ENCODE measurements at regions not wholly inside any gene's neighbourhood (a gene's known extent, or its start where the extent isn't known, plus 50 kb on each side); places are given as distances from the start of the nearest gene placed in this dataset.

GRCh38 chr4:152269448-152270191 lies 266.3 kb downstream of the FBXW7 start:
- TF ChIP-seq CTCF (conservative IDR thresholded peaks at IDR 0.05; ENCODE audit: low read depth), result no peak
- CTCF ChIA-PET, result no interaction called here
- no peak for DNase-seq (ENCODE audit: low spot score)
- H3K27ac ChIP-seq, result no peak overlapping the region
- POLR2A ChIA-PET (ENCODE audit: low non-redundant PET), result no interaction called here

DNA sequence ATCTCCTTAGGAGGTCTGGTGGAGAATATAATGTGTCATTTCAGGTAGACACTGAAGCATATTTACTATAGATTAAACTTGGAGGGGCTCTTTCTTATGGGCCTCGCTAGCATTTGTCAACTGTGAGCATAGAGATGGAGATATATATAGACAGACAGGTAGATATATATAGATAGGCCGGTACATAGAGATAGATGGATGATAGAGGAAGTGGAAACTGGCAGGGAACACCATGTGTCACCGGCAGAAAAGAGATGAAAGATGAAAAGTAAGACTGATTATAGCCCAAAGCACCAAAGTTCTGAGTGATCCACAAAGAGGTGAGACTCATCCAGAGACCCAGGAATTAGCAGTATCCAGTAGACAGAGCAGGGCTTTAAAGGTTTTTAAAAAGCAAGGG lies 268.1 kb downstream of the FBXW7 start:
- CTCF ChIA-PET, result interaction anchor here (0.7 kb wide), 1 partner anchor 40 kb away, joined by 3 read pairs; no protein-coding TSS in a partner anchor
- no peak for DNase-seq (ENCODE audit: low spot score)
- H3K27ac ChIP-seq, result no peak overlapping the region
- POLR2A ChIA-PET (ENCODE audit: low non-redundant PET), result no interaction called here
- no peak for TF ChIP-seq CTCF (conservative IDR thresholded peaks at IDR 0.05; ENCODE audit: low read depth)

- CTCF ChIA-PET, result no interaction called here
- H3K27ac ChIP-seq, result peak overlapping the region; percentile 56
- no peak for TF ChIP-seq CTCF (conservative IDR thresholded peaks at IDR 0.05; ENCODE audit: low read depth)
- POLR2A ChIA-PET (ENCODE audit: low non-redundant PET), result no interaction called here
- no peak for DNase-seq (ENCODE audit: low spot score)
Measured at GRCh38 chr4:152266831-152267480, 268.9 kb downstream of the FBXW7 start.

- TF ChIP-seq CTCF (conservative IDR thresholded peaks at IDR 0.05; ENCODE audit: low read depth), result no peak
- CTCF ChIA-PET, result no interaction called here
- peak; percentile 79 for DNase-seq (ENCODE audit: low spot score)
- POLR2A ChIA-PET (ENCODE audit: low non-redundant PET), result no interaction called here
- H3K27ac ChIP-seq, result no peak overlapping the region
Measured at GRCh38 chr4:152265149-152265621, 270.7 kb downstream of the FBXW7 start.

DNA sequence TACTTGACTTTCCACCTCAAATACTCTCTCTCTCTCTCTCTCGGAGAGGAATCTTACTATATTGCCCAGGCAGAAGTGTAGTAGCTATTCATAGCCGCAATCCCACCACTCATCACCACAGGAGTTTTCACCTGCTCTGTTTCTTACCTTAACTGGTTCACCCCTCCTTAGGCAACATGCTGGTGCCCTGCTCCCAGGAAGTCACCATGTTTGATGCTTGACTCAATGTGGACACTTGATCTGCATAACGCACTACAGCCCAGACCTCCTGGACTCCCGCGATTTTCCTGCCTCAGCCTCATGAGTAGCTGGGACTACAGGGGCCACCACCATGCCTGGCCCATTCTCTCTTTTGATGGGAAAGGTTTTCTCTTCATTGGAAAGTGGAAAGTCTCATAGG lies 271.8 kb downstream of the FBXW7 start:
- no peak for TF ChIP-seq CTCF (conservative IDR thresholded peaks at IDR 0.05; ENCODE audit: low read depth)
- DNase-seq (ENCODE audit: low spot score), result no peak
- POLR2A ChIA-PET (ENCODE audit: low non-redundant PET), result no interaction called here

GRCh38 chr4:152259866-152260265 lies 276.0 kb downstream of the FBXW7 start:
- POLR2A ChIA-PET (ENCODE audit: low non-redundant PET), result no interaction called here
- TF ChIP-seq CTCF (conservative IDR thresholded peaks at IDR 0.05; ENCODE audit: low read depth), result no peak
- H3K27ac ChIP-seq, result peak overlapping the region; percentile 100
- DNase-seq (ENCODE audit: low spot score), result peak; percentile 85
- CTCF ChIA-PET, result no interaction called here

More for the DNA sequence above, 271.8 kb downstream of the FBXW7 start:
- H3K27ac ChIP-seq, result peak overlapping the region; percentile 78
- CTCF ChIA-PET, result no interaction called here
